ENCODE measurements at regions not wholly inside any gene's neighbourhood (a gene's known extent, or its start where the extent isn't known, plus 50 kb on each side); places are given as distances from the start of the nearest gene placed in this dataset.
"Not testable (repeated sequence)": the region's sequence is repeated elsewhere in the genome, so short reads cannot be mapped to it uniquely, and the experiment has no call there.

GRCh38 chr2:176424746-176425145 lies 155.5 kb downstream of the MTX2 start:
- H3K27me3 ChIP-seq (replicated peaks; ENCODE audit: insufficient read depth), result no peaks in the 10 kb centered on the region
- DNase-seq (ENCODE audit: low spot score) (no peak), ATAC-seq (ENCODE audit: insufficient number of reproducible peaks, low FRiP score, low read depth) (no peak)
- no peak overlapping the region for H3K4me3 ChIP-seq
- H3K27ac ChIP-seq, result no peak overlapping the region
- no peak for TF ChIP-seq CTCF (IDR thresholded peaks at IDR 0.05)
- no peaks in the 10 kb centered on the region for H3K36me3 ChIP-seq
- H3K9me3 ChIP-seq, result no peaks in the 10 kb centered on the region
- H3K4me1 ChIP-seq (ENCODE audit: control insufficient read depth in 1 of 2, low read depth in 2 of 2), result peaks cover 0 to 9% of the 10 kb centered on the region in 2 donors

- TF ChIP-seq CTCF (IDR thresholded peaks at IDR 0.05), result no peak
- Histone ChIP-seq H3K9me3 (no peaks in the 10 kb centered on the region), H3K36me3 (no peaks in the 10 kb centered on the region), H3K4me3 (no peak overlapping the region), H3K27me3 (replicated peaks; ENCODE audit: insufficient read depth) (no peaks in the 10 kb centered on the region), H3K4me1 (ENCODE audit: control insufficient read depth in 1 of 2, low read depth in 2 of 2) (no peaks in the 10 kb centered on the region), H3K27ac (no peak overlapping the region)
- DNase-seq (ENCODE audit: low spot score), result no peak
- no peak for ATAC-seq (ENCODE audit: insufficient number of reproducible peaks, low FRiP score, low read depth)
Observed at GRCh38 chr2:176427549-176427948, 158.3 kb downstream of the MTX2 start.

- H3K36me3 ChIP-seq; ATAC-seq (ENCODE audit: insufficient number of reproducible peaks, low FRiP score, low read depth); H3K9me3 ChIP-seq; H3K4me3 ChIP-seq; H3K27me3 ChIP-seq (replicated peaks; ENCODE audit: insufficient read depth); H3K27ac ChIP-seq; H3K4me1 ChIP-seq (ENCODE audit: control insufficient read depth in 1 of 2, low read depth in 2 of 2); DNase-seq (ENCODE audit: low spot score): not testable (repeated sequence)
Observed at GRCh38 chr2:176428944-176429469, 159.8 kb downstream of the MTX2 start.

- Histone ChIP-seq H3K36me3 (no peaks in the 10 kb centered on the region), H3K4me1 (ENCODE audit: control insufficient read depth in 1 of 2, low read depth in 2 of 2) (no peaks in the 10 kb centered on the region), H3K9me3 (no peaks in the 10 kb centered on the region), H3K4me3 (no peak overlapping the region), H3K27me3 (replicated peaks; ENCODE audit: insufficient read depth) (no peaks in the 10 kb centered on the region), H3K27ac (no peak overlapping the region)
- DNase-seq (ENCODE audit: low spot score), result no peak
- ATAC-seq (ENCODE audit: insufficient number of reproducible peaks, low FRiP score, low read depth), result no peak
- no peak for TF ChIP-seq CTCF (IDR thresholded peaks at IDR 0.05)
Observed at GRCh38 chr2:176432434-176432833, 163.2 kb downstream of the MTX2 start.

DNA sequence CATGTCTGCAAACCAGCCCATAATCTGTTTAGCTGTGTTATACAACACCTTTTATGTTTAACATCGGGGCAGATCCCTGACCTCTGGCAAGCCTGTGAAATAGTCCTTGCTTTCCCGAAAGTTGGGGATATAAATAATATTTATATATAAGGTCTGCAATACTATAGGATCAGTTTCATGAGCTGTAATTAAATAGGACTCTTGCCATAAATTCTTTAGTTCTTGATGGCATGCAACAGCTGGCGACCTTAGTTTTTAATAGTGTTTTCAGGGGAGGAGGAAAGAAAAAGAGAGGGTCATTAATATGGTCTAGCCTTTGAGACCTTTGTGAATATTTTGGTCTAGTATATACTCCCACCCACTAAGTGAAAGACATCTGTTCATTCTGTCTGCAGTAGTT lies 166.5 kb downstream of the MTX2 start:
- H3K4me1 ChIP-seq (ENCODE audit: control insufficient read depth in 1 of 2, low read depth in 2 of 2), result no peaks in the 10 kb centered on the region
- ATAC-seq (ENCODE audit: insufficient number of reproducible peaks, low FRiP score, low read depth) (no peak), DNase-seq (ENCODE audit: low spot score) (no peak)
- TF ChIP-seq CTCF (IDR thresholded peaks at IDR 0.05), result no peak
- no peak overlapping the region for H3K27ac ChIP-seq
- no peaks in the 10 kb centered on the region for H3K9me3 ChIP-seq
- H3K4me3 ChIP-seq, result no peak overlapping the region
- H3K27me3 ChIP-seq (replicated peaks; ENCODE audit: insufficient read depth), result no peaks in the 10 kb centered on the region
- H3K36me3 ChIP-seq, result no peaks in the 10 kb centered on the region

GRCh38 chr2:176443946-176444345 lies 174.7 kb downstream of the MTX2 start:
- H3K4me3 ChIP-seq, result no peak overlapping the region
- H3K27ac ChIP-seq, result no peak overlapping the region
- no peaks in the 10 kb centered on the region for H3K4me1 ChIP-seq (ENCODE audit: control insufficient read depth in 1 of 2, low read depth in 2 of 2)
- ATAC-seq (ENCODE audit: insufficient number of reproducible peaks, low FRiP score, low read depth), result no peak
- no peak for TF ChIP-seq CTCF (IDR thresholded peaks at IDR 0.05)
- H3K27me3 ChIP-seq (replicated peaks; ENCODE audit: insufficient read depth), result no peaks in the 10 kb centered on the region
- H3K9me3 ChIP-seq, result no peaks in the 10 kb centered on the region
- no peak for DNase-seq (ENCODE audit: low spot score)
- no peaks in the 10 kb centered on the region for H3K36me3 ChIP-seq

All from thoracic aorta (tissue), 2 donors.